ENCODE measurements at regions not wholly inside any gene's neighbourhood (a gene's known extent, or its start where the extent isn't known, plus 50 kb on each side); places are given as distances from the start of the nearest gene placed in this dataset.

DNA sequence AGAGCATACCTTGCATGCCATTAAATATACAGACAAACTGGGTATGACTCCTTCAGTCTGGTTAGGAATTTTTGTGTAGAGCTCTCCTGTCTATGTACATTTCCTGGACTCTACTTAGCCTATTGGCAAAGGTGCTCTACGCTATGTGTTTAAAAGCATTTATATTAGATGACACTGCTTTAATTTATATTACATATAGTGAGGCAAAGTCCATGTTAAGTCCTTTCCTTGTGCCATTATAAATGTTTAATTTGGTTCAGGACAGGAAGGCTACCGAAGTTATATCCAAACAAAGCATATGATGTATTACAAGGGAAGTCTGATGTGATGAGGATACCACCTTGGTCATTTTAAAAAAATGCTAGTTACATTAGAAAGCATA lies 117.4 kb upstream of the RAB27B start:
- no peaks in the 10 kb centered on the region for H4K20me1 ChIP-seq (ENCODE audit: insufficient read depth, low read depth, low read length)
- no peak overlapping the region for H3K9ac ChIP-seq (ENCODE audit: low read length)
- H3K9me3 ChIP-seq (ENCODE audit: low read length): no peaks in the 10 kb centered on the region
- H3K4me2 ChIP-seq (ENCODE audit: low read depth, low read length, poor library complexity, severe bottlenecking): no peak overlapping the region
- H3K4me3 ChIP-seq (ENCODE audit: low read length): no peak overlapping the region
- no peak overlapping the region for H2AFZ ChIP-seq (ENCODE audit: low read length)
- H3K4me1 ChIP-seq (ENCODE audit: low read length): no peaks in the 10 kb centered on the region
- no peaks in the 10 kb centered on the region for H3K9me2 ChIP-seq (replicated peaks; ENCODE audit: insufficient read depth, low read length)
- DNase-seq: no peak
- H3K27ac ChIP-seq (ENCODE audit: low read length): no peak overlapping the region
- no peaks in the 10 kb centered on the region for H3K27me3 ChIP-seq (ENCODE audit: low read length)
- H3K36me3 ChIP-seq (ENCODE audit: insufficient read depth, low read length): no peaks in the 10 kb centered on the region
- no peaks in the 10 kb centered on the region for H3K79me2 ChIP-seq (ENCODE audit: low read length)

DNA sequence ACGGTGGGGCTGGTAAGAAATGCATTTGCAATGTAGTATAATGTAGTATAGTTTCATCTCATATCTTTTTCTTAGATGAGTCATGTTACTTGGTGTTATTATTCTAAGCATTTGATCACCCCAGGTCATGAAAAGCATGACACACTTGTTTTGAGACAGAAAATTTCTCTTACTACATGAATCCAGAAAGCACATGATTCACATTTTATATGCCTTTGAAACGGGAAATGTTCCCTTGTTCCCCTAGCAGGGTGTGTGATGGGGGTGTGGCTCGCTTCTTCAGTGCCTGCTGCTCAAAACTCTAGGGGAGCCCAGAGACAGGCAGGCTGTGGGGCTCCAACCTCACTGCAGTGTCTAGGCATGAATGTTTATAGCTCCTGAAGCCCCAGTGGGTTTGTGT lies 116.0 kb upstream of the RAB27B start:
- Histone ChIP-seq H3K27ac (ENCODE audit: low read length) (no peak overlapping the region), H3K4me3 (ENCODE audit: low read length) (no peak overlapping the region), H3K9me2 (replicated peaks; ENCODE audit: insufficient read depth, low read length) (no peaks in the 10 kb centered on the region)

DNA sequence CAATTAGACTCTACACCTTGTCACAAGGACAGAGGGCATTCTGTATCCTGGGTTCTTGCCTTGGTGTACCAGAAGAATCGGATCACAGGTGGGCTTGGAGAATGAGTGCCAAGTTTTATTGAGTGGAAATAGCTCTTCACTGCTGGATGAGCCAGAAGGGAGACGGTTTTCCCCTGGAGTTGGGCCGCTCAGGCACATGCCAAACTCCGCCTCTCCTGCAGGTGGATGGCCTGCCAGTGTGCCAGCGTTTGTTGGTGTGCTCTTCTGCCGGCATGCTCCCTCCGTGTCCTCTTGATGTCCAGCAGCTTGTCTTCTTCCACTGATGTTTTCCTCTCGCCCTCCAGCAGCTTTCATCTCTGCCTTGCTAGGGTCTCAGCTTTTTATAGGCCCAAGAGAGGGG lies 115.5 kb upstream of the RAB27B start:
- Histone ChIP-seq H3K4me2 (ENCODE audit: low read depth, low read length, poor library complexity, severe bottlenecking) (no peak overlapping the region), H4K20me1 (ENCODE audit: insufficient read depth, low read depth, low read length) (no peaks in the 10 kb centered on the region), H3K4me1 (ENCODE audit: low read length) (peaks cover 5% of the 10 kb centered on the region), H3K79me2 (ENCODE audit: low read length) (no peaks in the 10 kb centered on the region), H3K27me3 (ENCODE audit: low read length) (no peaks in the 10 kb centered on the region), H3K9me3 (ENCODE audit: low read length) (no peaks in the 10 kb centered on the region), H2AFZ (ENCODE audit: low read length) (no peak overlapping the region), H3K9me2 (replicated peaks; ENCODE audit: insufficient read depth, low read length) (no peaks in the 10 kb centered on the region), H3K4me3 (ENCODE audit: low read length) (no peak overlapping the region), H3K27ac (ENCODE audit: low read length) (no peak overlapping the region), H3K9ac (ENCODE audit: low read length) (no peak overlapping the region), H3K36me3 (ENCODE audit: insufficient read depth, low read length) (no peaks in the 10 kb centered on the region)
- no peak for DNase-seq

More for the DNA sequence above, 116.0 kb upstream of the RAB27B start:
- Histone ChIP-seq H3K9me3 (ENCODE audit: low read length) (no peaks in the 10 kb centered on the region), H3K4me1 (ENCODE audit: low read length) (peaks cover under 1% of the 10 kb centered on the region; the same call in 1 of the 2 replicates), H3K79me2 (ENCODE audit: low read length) (no peaks in the 10 kb centered on the region), H3K4me2 (ENCODE audit: low read depth, low read length, poor library complexity, severe bottlenecking) (no peak overlapping the region), H3K36me3 (ENCODE audit: insufficient read depth, low read length) (no peaks in the 10 kb centered on the region), H3K27me3 (ENCODE audit: low read length) (no peaks in the 10 kb centered on the region), H4K20me1 (ENCODE audit: insufficient read depth, low read depth, low read length) (no peaks in the 10 kb centered on the region), H2AFZ (ENCODE audit: low read length) (no peak overlapping the region), H3K9ac (ENCODE audit: low read length) (no peak overlapping the region)
- DNase-seq: no peak

DNA sequence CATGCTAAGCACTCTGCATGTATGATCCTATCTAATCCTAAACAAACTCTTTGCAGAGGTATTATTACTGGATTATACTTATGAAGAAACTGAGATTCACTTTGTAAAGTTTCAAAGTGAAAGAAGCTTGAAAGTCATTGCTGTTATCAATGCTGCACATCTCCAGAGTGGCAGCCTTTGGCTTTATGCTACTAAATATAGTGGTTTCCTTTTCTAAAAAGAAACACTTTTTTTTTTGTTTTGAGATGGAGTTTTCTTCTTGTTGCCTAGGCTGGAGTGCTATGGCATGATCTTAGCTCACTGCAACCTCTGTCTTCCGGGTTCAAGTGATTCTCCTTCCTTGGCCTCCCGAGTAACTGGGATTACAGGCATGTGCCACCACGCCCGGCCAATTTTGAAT lies 114.9 kb upstream of the RAB27B start:
- Histone ChIP-seq H3K4me1 (ENCODE audit: low read length) (peaks cover 12% of the 10 kb centered on the region), H3K9ac (ENCODE audit: low read length) (no peak overlapping the region), H3K4me3 (ENCODE audit: low read length) (no peak overlapping the region), H3K27ac (ENCODE audit: low read length) (no peak overlapping the region), H3K9me3 (ENCODE audit: low read length) (no peaks in the 10 kb centered on the region), H3K79me2 (ENCODE audit: low read length) (no peaks in the 10 kb centered on the region), H2AFZ (ENCODE audit: low read length) (no peak overlapping the region), H3K9me2 (replicated peaks; ENCODE audit: insufficient read depth, low read length) (no peaks in the 10 kb centered on the region), H3K36me3 (ENCODE audit: insufficient read depth, low read length) (no peaks in the 10 kb centered on the region), H3K4me2 (ENCODE audit: low read depth, low read length, poor library complexity, severe bottlenecking) (no peak overlapping the region), H4K20me1 (ENCODE audit: insufficient read depth, low read depth, low read length) (no peaks in the 10 kb centered on the region), H3K27me3 (ENCODE audit: low read length) (no peaks in the 10 kb centered on the region)
- DNase-seq: no peak

DNA sequence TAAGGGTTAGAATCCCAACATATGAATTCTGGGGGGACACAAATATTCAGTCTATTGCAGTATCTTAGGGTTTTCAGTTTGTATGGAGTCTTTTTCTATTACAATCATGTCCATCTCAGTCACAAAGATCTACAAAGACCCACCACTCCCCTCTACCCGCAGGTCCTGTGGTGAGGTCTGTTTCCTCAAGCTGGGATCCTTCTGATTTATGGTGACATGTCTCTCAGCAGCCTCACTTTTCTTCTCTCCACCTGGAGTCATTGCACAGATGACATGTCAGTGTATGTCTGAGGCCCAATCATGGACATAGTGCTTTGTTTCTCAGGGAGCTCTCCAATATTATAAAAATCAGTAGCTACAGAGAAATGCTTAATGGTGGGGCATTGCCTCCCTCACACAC lies 113.4 kb upstream of the RAB27B start:
- H3K9me3 ChIP-seq (ENCODE audit: low read length): no peaks in the 10 kb centered on the region
- no peak overlapping the region for H3K4me3 ChIP-seq (ENCODE audit: low read length)
- H3K4me2 ChIP-seq (ENCODE audit: low read depth, low read length, poor library complexity, severe bottlenecking): no peak overlapping the region
- H3K79me2 ChIP-seq (ENCODE audit: low read length): no peaks in the 10 kb centered on the region
- H3K27ac ChIP-seq (ENCODE audit: low read length): no peak overlapping the region
- H2AFZ ChIP-seq (ENCODE audit: low read length): no peak overlapping the region
- H3K9me2 ChIP-seq (replicated peaks; ENCODE audit: insufficient read depth, low read length): no peaks in the 10 kb centered on the region
- no peaks in the 10 kb centered on the region for H4K20me1 ChIP-seq (ENCODE audit: insufficient read depth, low read depth, low read length)
- no peaks in the 10 kb centered on the region for H3K27me3 ChIP-seq (ENCODE audit: low read length)
- DNase-seq: no peak
- H3K36me3 ChIP-seq (ENCODE audit: insufficient read depth, low read length): no peaks in the 10 kb centered on the region
- no peak overlapping the region for H3K9ac ChIP-seq (ENCODE audit: low read length)
- H3K4me1 ChIP-seq (ENCODE audit: low read length): peaks cover 15% of the 10 kb centered on the region

DNA sequence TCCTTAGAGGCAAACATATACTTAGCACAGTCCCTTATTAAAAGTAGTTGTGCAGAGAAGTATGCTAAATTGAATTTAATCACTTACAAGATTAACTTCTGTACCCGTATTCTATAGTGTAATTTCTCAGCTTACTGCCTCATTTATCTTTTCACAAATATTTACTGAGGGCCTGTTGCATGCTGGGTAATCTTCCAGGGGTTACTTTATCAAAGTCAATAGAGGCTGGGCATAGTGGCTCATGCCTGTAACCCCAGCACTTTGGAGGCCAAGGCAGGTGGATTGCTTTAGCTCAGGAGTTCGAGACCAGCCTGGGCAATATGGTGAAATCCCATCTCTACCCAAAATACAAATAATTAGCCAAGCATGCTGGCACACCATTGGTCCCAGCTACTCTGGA lies 111.7 kb upstream of the RAB27B start:
- Histone ChIP-seq H3K4me1 (ENCODE audit: low read length) (peaks cover 15% of the 10 kb centered on the region), H3K4me3 (ENCODE audit: low read length) (no peak overlapping the region), H3K27ac (ENCODE audit: low read length) (no peak overlapping the region), H4K20me1 (ENCODE audit: insufficient read depth, low read depth, low read length) (no peaks in the 10 kb centered on the region), H2AFZ (ENCODE audit: low read length) (no peak overlapping the region), H3K79me2 (ENCODE audit: low read length) (no peaks in the 10 kb centered on the region), H3K9ac (ENCODE audit: low read length) (no peak overlapping the region), H3K27me3 (ENCODE audit: low read length) (no peaks in the 10 kb centered on the region), H3K4me2 (ENCODE audit: low read depth, low read length, poor library complexity, severe bottlenecking) (no peak overlapping the region), H3K9me2 (replicated peaks; ENCODE audit: insufficient read depth, low read length) (no peaks in the 10 kb centered on the region), H3K36me3 (ENCODE audit: insufficient read depth, low read length) (no peaks in the 10 kb centered on the region), H3K9me3 (ENCODE audit: low read length) (no peaks in the 10 kb centered on the region)
- DNase-seq: no peak

DNA sequence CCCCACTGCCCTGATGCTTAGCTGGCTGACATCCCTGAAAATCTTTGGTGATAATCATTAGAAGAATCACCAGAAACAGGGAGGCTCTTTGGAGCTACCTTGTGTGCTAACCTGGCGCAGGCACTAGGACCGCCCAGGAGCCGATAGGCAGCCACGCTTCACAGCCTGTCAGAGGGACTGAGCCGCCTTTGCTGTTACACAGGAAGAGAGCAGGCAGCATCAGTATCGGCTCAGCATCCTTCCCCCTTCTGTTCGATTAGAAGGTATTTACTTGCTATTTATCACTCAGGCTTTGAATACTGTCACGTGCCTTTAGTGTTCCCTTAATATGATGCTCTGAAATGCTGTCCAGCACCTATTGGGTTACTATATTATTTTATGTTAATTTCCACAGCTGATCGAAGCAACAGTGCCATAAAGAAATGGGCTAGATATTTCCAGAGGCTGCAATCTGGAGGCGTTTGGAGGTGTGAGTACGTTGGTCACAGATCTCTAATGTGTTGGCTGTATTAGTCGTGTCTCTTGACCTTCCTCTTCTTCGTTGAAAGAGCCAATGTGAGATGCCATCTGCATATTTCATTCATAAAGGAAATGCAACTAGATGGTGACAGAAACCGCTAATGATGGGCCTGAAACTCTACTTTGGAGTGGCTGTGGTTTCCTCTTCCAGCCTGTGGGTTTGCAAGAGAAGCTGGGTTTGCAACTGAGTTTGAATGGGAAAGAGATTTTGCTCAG lies 110.4 kb upstream of the RAB27B start:
- Histone ChIP-seq H2AFZ (ENCODE audit: low read length) (peak overlapping the region; percentile 36; the same call in 1 of the 2 replicates), H3K4me3 (ENCODE audit: low read length) (peak overlapping the region; percentile 36; the same call in 1 of the 2 replicates), H3K36me3 (ENCODE audit: insufficient read depth, low read length) (no peaks in the 10 kb centered on the region), H4K20me1 (ENCODE audit: insufficient read depth, low read depth, low read length) (no peaks in the 10 kb centered on the region), H3K9ac (ENCODE audit: low read length) (peak overlapping the region; percentile 25), H3K79me2 (ENCODE audit: low read length) (no peaks in the 10 kb centered on the region), H3K9me2 (replicated peaks; ENCODE audit: insufficient read depth, low read length) (no peaks in the 10 kb centered on the region), H3K27ac (ENCODE audit: low read length) (no peak overlapping the region), H3K4me1 (ENCODE audit: low read length) (peaks cover 15% of the 10 kb centered on the region), H3K4me2 (ENCODE audit: low read depth, low read length, poor library complexity, severe bottlenecking) (peak overlapping the region; percentile 56), H3K27me3 (ENCODE audit: low read length) (no peaks in the 10 kb centered on the region), H3K9me3 (ENCODE audit: low read length) (no peaks in the 10 kb centered on the region)
- DNase-seq: peak; percentile 70

DNA sequence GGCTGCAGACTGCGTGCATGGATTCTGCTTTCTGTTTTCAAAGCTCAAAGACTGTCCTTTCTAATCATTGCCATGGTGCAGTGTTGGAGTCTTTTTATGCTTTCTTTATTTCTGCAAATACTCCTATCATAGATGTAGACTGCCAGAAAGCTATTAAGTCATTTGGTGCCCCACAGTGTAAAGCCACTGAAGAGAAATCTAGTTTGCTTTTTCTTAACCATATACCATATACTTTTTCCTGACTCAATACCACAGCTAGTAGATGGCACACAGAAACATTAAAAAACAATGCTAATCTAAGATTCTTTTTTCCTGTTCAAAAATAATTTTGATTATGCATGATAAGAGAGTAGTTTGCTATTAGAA lies 109.9 kb upstream of the RAB27B start:
- Histone ChIP-seq H3K4me3 (ENCODE audit: low read length) (no peak overlapping the region), H4K20me1 (ENCODE audit: insufficient read depth, low read depth, low read length) (no peaks in the 10 kb centered on the region), H3K9me2 (replicated peaks; ENCODE audit: insufficient read depth, low read length) (no peaks in the 10 kb centered on the region), H3K36me3 (ENCODE audit: insufficient read depth, low read length) (no peaks in the 10 kb centered on the region), H3K9ac (ENCODE audit: low read length) (peak overlapping the region; percentile 25; the same call in 1 of the 2 replicates), H3K4me2 (ENCODE audit: low read depth, low read length, poor library complexity, severe bottlenecking) (peak overlapping the region; percentile 56), H3K9me3 (ENCODE audit: low read length) (no peaks in the 10 kb centered on the region), H2AFZ (ENCODE audit: low read length) (peak overlapping the region; percentile 36; the same call in 1 of the 2 replicates), H3K79me2 (ENCODE audit: low read length) (no peaks in the 10 kb centered on the region), H3K4me1 (ENCODE audit: low read length) (peaks cover 15% of the 10 kb centered on the region), H3K27me3 (ENCODE audit: low read length) (no peaks in the 10 kb centered on the region), H3K27ac (ENCODE audit: low read length) (no peak overlapping the region)
- no peak for DNase-seq
